ENCODE measurements at regions not wholly inside any gene's neighbourhood (a gene's known extent, or its start where the extent isn't known, plus 50 kb on each side); places are given as distances from the start of the nearest gene placed in this dataset.
"Not testable (repeated sequence)": the region's sequence is repeated elsewhere in the genome, so short reads cannot be mapped to it uniquely, and the experiment has no call there.

DNA sequence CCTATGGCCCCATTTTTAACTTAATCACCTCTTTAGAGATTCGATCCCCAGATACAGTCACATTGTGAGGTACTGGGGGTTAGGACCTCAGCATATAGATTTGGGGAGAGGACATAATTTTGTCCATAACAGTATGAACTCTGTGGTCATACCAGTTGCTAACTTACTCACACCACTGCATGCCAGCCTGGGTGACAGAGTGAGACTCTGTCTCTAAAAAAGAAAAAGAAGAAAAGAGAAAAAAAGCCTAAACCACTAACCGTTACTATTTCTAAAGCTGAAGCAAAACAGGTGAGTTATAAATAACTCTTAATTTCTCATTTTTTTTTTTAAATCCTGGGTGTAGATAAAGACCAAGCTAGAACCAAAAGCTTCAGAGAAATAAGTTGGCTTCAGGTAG is 155.1 kb upstream of the AUTS2 start:
- DNase-seq (ENCODE audit: low spot score) = no peak

GRCh38 chr7:69445541-69445940 is 152.7 kb upstream of the AUTS2 start:
- no peak for DNase-seq (ENCODE audit: low spot score)

DNA sequence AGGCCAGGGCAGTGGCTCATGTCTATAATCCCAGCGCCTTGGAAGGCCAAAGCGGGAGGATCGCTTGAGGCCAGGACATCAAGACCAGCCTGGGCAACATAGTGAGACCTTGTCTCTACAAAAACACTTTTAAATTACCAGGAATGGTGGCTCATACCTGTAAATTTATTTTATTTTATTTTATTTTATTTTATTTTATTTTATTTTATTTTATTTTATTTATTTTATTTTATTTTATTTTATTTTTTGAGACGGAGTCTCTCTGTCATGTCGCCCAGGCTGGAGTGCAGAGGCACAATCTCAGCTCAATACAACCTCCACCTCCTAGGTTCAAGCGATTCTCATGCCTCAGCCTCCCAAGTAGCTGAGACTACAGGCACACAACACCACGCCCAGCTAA is 152.1 kb upstream of the AUTS2 start:
- not testable (repeated sequence) for DNase-seq (ENCODE audit: low spot score)

DNA sequence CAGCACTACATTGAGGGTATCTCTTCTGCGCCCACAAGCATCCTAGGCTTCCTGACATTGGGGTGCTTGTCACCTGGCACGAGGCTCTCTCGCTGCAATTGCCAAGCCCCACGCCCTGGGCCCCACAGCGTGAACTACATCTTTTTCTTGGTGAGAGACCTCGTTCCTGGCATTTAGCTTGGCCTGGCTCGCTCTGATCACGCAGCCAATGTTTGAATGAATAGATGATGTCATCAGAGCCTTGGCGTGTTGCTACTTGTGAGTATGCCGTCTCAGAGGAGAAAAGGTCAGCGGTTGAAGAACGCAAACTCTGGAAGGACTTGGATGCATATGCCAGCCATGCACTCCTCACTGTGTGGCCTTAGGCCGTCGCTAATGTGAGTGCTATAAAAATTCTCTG is 150.2 kb upstream of the AUTS2 start:
- no peak for DNase-seq (ENCODE audit: low spot score)

DNA sequence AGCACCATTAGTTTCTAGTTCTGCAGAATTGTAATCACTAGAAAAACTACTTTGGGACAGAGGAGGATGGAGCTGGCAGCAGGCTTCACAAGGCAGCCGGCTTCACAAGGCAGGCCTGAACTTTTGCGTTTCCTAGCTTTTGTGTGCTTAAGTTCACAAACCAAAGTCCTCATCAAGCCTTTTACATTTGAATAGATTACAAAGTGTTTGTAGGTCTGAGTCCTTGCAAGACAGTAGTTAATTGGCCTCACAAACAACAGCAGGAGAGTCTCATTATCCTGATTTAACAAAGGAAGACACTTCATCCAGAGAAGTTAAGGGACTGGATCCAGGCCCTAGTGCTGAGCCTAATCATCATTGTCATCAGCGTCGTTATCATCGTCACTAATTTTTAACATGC is 147.8 kb upstream of the AUTS2 start:
- no peak for DNase-seq (ENCODE audit: low spot score)

DNA sequence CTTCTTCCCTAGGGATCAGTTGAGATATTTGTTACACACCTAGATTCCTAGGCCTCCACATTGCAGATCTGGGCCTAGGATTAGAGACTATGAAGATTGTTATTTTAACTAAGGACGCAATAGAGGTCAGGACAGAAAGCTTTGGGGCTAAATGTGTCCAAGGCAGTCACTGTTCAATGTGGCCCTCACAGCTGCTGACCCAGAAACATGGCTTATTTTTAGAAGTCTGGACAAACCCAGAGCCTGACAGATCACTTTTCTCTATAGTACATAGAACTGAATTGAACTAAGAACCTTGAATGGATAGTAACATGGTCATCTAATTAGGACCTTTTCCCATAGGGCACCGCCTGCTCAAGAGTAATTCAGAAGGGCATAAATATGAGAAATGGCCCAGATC is 146.6 kb upstream of the AUTS2 start:
- DNase-seq (ENCODE audit: low spot score) = no peak

GRCh38 chr7:69452797-69453196 is 145.5 kb upstream of the AUTS2 start:
- no peak for DNase-seq (ENCODE audit: low spot score)

DNA sequence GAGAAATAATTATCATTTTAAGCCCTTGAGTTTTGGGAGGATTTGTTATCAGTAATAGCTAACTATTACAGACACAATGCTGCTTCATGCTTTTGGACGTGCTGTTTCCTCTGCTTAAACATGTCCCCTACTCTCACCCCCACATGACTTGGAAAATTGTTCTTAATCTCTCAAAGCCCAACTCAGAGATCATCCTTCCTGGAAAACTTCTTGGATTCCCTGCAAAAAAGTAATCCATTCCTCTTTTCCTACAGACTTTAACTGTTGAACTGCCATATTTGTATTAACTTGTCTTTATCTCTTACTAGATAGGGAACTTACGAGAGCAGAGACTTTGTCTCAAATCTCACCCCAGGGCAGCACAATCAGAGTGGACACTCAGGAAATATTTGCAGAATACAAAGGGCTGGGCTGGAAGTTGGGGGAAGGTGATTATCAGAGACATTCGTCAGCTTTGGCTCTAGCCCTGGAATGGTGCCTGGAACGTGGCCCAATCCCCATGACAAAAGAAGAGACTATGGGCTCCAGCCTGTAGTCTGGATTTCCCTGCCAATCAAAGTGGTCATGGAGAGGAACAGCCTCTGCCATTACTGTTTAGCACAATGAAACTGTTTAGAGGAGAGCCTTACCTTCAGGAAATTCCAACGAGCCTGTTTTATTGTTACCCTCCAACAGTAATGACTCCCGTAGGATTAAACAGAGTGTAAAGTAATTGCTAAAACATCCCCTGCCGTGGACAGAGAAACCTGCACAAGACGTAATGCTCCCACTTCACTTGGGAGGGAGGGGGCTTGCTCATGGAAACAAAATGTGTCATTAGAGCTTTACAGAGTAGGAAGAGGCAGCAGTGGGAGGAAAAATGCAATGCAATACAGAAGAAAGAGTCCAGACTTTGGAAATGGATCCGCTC is 140.4 kb upstream of the AUTS2 start:
- no peak for DNase-seq (ENCODE audit: low spot score)

GRCh38 chr7:69464035-69464434 is 134.2 kb upstream of the AUTS2 start:
- no peak for DNase-seq (ENCODE audit: low spot score)

DNA sequence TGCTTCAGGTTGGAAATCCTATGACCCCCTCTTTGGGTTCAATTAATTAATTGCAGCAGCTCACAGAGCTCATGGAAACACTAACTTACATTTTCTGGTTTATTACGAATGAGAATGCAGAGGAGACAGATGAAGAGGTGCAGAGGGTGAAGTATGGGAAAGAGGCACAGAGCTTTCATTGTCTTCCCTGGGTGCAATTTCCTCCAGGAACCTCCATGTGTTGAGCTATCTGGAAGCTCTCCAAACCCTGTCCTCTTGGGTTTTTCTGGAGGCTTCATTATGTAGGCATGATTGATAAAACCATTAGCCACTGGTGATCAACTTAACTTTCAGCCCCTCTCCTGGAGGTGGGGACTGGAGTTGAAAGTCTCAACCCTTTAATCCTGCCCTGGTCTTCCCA is 133.0 kb upstream of the AUTS2 start:
- DNase-seq (ENCODE audit: low spot score) = no peak

- DNase-seq (ENCODE audit: low spot score) = no peak
Observed at GRCh38 chr7:69467826-69468225, 130.4 kb upstream of the AUTS2 start.

- no peak for DNase-seq (ENCODE audit: low spot score)
Observed at GRCh38 chr7:69476416-69476815, 121.9 kb upstream of the AUTS2 start.

GRCh38 chr7:69482676-69483075 is 115.6 kb upstream of the AUTS2 start:
- DNase-seq (ENCODE audit: low spot score) = no peak

- no peak for DNase-seq (ENCODE audit: low spot score)
Observed at GRCh38 chr7:69489533-69489932, 108.7 kb upstream of the AUTS2 start.

- no peak for DNase-seq (ENCODE audit: low spot score)
Observed at GRCh38 chr7:69498671-69499070, 99.6 kb upstream of the AUTS2 start.

DNA sequence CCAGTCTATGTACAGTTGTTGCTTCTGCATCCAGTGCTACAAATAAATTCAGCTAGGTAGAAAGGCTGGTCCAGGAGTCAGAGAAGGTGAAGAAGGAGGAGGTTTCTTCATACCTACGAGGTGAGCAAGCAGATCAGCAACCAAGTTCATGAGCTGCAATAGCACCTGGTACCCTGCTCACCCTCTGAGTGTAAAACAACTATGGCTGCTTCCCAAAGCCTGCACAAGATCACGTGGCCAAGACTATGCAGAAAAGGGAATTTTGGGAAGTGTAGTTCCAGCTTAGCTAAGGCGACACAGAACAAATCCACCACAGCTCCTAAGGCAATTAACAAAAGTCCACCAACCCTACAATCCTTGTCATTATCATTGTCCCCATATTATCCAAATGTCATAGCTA is 95.9 kb upstream of the AUTS2 start:
- DNase-seq (ENCODE audit: low spot score) = no peak

GRCh38 chr7:69504733-69505420 is 93.4 kb upstream of the AUTS2 start:
- no peak for DNase-seq (ENCODE audit: low spot score)

- no peak for DNase-seq (ENCODE audit: low spot score)
Observed at GRCh38 chr7:69508736-69509135, 89.5 kb upstream of the AUTS2 start.

GRCh38 chr7:69510114-69510513 is 88.2 kb upstream of the AUTS2 start:
- DNase-seq (ENCODE audit: low spot score) = no peak

- no peak for DNase-seq (ENCODE audit: low spot score)
Observed at GRCh38 chr7:69515495-69516212, 82.6 kb upstream of the AUTS2 start.

- no peak for DNase-seq (ENCODE audit: low spot score)
Observed at GRCh38 chr7:69516238-69516820, 81.9 kb upstream of the AUTS2 start.

- DNase-seq (ENCODE audit: low spot score) = peak; percentile 47
Observed at GRCh38 chr7:69517985-69518704, 80.1 kb upstream of the AUTS2 start.
